Colonic mucosa (tissue), 4 donors: ENCODE measurements at regions not wholly inside any gene's neighbourhood (a gene's known extent, or its start where the extent isn't known, plus 50 kb on each side); places are given as distances from the start of the nearest gene placed in this dataset.

Experiments used
- DNase-seq: peaks from one replicate; pipeline ENCODE4 v3.0.0-alpha.2; 2020
- H3K27ac ChIP-seq: fragments of 200-600 bp; one replicate; pipeline ENCODE4 v1.8.0; 2021
- H3K27me3 ChIP-seq: fragments of 200-600 bp; one replicate; pipeline ENCODE4 v1.8.0; 2021
- H3K36me3 ChIP-seq: fragments of 200-600 bp; one replicate; pipeline ENCODE4 v1.8.0; 2021
- H3K4me1 ChIP-seq: fragments of 200-600 bp; one replicate; pipeline ENCODE4 v1.8.0; 2021; ENCODE audit warnings: mild to moderate bottlenecking
- H3K4me3 ChIP-seq: fragments of 200-600 bp; one replicate; pipeline ENCODE4 v1.8.0; 2021
- H3K9ac ChIP-seq, 2 donors: one replicate each; pipeline ENCODE4 v1.7.0; 2013; ENCODE audit warnings: control low read depth in 2 of 2, low read depth in 2 of 2, low read length in 2 of 2
- H3K9me3 ChIP-seq: fragments of 200-600 bp; one replicate; pipeline ENCODE4 v1.8.0; 2021
- CTCF ChIP-seq: fragments of 200-600 bp; IDR thresholded peaks from one replicate; pipeline ENCODE4 v1.8.0; 2022; ENCODE audit warnings: antibody characterized with exemption, mild to moderate bottlenecking
- intact Hi-C: fragments of 100-400 bp; cut with DNase I; formaldehyde crosslinking; loops from one replicate; pipeline ENCODE4 v1.14.1; 2022
- donor health status: healthy.
- donor health status: DM: no; HTN: no; CAD: no.
- donor health status: DM: no; HTN: no; CAD: no.

GRCh38 chr7:148486937-148487336 lies 103.6 kb upstream of the C7orf33 start:
- no peaks in the 10 kb centered on the region for H3K9me3 ChIP-seq
- no peak overlapping the region for H3K27ac ChIP-seq
- H3K9ac ChIP-seq, result no peak overlapping the region
- H3K4me3 ChIP-seq, result no peak overlapping the region
- intact Hi-C loops, result loop anchor here (10.0 kb wide), 1 partner anchor 202 kb away; no protein-coding TSS in a partner anchor
- DNase-seq, result no peak
- H3K36me3 ChIP-seq, result no peaks in the 10 kb centered on the region
- no peaks in the 10 kb centered on the region for H3K4me1 ChIP-seq
- no peaks in the 10 kb centered on the region for H3K27me3 ChIP-seq
- no peak for TF ChIP-seq CTCF

GRCh38 chr7:148487912-148488311 lies 102.7 kb upstream of the C7orf33 start:
- no peak for TF ChIP-seq CTCF
- no peak for DNase-seq
- Histone ChIP-seq H3K27ac (no peak overlapping the region), H3K9me3 (no peaks in the 10 kb centered on the region), H3K36me3 (no peaks in the 10 kb centered on the region), H3K4me1 (no peaks in the 10 kb centered on the region), H3K27me3 (no peaks in the 10 kb centered on the region), H3K4me3 (no peak overlapping the region), H3K9ac (no peak overlapping the region)
- intact Hi-C loops, result loop anchor here (10.0 kb wide), 1 partner anchor 203 kb away; no protein-coding TSS in a partner anchor

DNA sequence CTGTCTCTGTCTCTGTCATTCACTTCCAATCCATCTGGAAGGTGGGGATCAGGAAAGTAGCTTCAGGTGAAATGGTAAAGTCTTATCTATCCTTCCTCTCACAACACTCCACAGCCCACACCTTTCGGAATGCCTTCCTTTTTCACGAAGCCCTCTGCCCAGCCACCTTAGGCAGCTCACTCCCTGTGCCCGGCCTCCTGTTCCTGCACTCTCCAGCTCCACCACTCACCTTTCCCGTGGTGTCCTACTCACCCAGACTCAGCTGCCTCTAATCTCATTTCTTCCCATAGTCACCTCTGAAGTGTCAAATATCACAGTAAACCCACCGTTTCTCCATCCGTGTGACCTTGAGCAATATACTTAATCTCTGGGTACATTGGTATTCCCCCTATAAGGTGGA lies 100.9 kb upstream of the C7orf33 start:
- H3K9me3 ChIP-seq, result no peaks in the 10 kb centered on the region
- intact Hi-C loops, result loop anchor here (10.0 kb wide), 1 partner anchor 205 kb away; no protein-coding TSS in a partner anchor

DNA sequence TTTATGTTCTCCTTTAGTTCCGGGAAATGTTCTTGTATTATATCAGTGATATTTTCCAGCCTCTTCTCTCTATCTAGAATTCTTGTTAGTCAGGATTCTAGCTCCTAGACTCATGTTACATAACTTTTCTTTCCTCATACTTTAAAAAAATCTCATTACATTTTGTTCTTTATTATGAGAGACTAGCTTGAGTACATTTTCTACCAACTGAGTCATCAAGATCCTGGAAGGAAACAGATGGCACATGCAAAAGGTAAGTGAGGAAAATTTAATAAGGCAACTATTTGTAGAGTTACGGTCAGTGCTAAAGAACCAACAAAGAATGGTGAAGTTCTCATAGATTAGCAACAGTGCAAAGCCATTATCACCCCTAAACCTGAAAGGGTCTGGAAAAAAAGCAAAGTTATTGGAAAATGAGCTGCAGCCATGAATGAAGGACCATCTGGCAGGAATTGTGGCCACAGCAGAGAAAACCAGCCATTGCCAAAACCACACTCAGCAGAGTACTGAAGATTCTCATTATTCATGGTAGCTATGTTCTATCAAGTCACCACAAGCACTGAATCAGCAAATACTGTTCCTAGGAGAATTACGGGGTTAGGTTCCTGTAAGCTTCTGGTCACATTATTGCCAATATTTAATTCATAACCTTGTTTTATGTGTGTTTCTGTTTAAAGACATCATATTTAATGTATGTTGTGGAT lies 98.3 kb upstream of the C7orf33 start:
- Histone ChIP-seq H3K9me3 (no peaks in the 10 kb centered on the region), H3K27ac (no peak overlapping the region), H3K36me3 (no peaks in the 10 kb centered on the region), H3K27me3 (no peaks in the 10 kb centered on the region), H3K9ac (no peak overlapping the region), H3K4me1 (no peaks in the 10 kb centered on the region), H3K4me3 (no peak overlapping the region)
- intact Hi-C loops, result no loop called here
- TF ChIP-seq CTCF, result no peak
- DNase-seq, result no peak

More for the DNA sequence above, 100.9 kb upstream of the C7orf33 start:
- Histone ChIP-seq H3K36me3 (no peaks in the 10 kb centered on the region), H3K4me3 (no peak overlapping the region), H3K4me1 (no peaks in the 10 kb centered on the region), H3K27ac (no peak overlapping the region), H3K9ac (no peak overlapping the region), H3K27me3 (no peaks in the 10 kb centered on the region)
- TF ChIP-seq CTCF, result no peak
- no peak for DNase-seq

GRCh38 chr7:148495605-148496004 lies 95.0 kb upstream of the C7orf33 start:
- H3K4me3 ChIP-seq, result no peak overlapping the region
- no peaks in the 10 kb centered on the region for H3K27me3 ChIP-seq
- no peaks in the 10 kb centered on the region for H3K36me3 ChIP-seq
- H3K9me3 ChIP-seq, result no peaks in the 10 kb centered on the region
- intact Hi-C loops, result no loop called here
- H3K27ac ChIP-seq, result no peak overlapping the region
- no peak for DNase-seq
- H3K4me1 ChIP-seq, result no peaks in the 10 kb centered on the region
- H3K9ac ChIP-seq, result no peak overlapping the region
- TF ChIP-seq CTCF, result no peak
